HG02973 (cell line): ENCODE measurements at regions not wholly inside any gene's neighbourhood (a gene's known extent, or its start where the extent isn't known, plus 50 kb on each side); places are given as distances from the start of the nearest gene placed in this dataset.
"Not testable (repeated sequence)": the region's sequence is repeated elsewhere in the genome, so short reads cannot be mapped to it uniquely, and the experiment has no call there.

Experiments
- ATAC-seq: cut with Tn5 transposase; IDR thresholded peaks from one replicate; pipeline ENCODE4 v1.9.1; 2021; ENCODE audit warnings: moderate library complexity; ENCODE audit not compliant: unreplicated experiment

GRCh38 chr1:188652678-188653077 lies 1823.9 kb downstream of the PLA2G4A start:
- ATAC-seq: no peak

GRCh38 chr1:188655966-188656365 lies 1821.7 kb downstream of the BRINP3 start:
- not testable (repeated sequence) for ATAC-seq

- no peak for ATAC-seq
Measured at GRCh38 chr1:188660572-188660971, 1817.1 kb downstream of the BRINP3 start.

- ATAC-seq: no peak
Measured at GRCh38 chr1:188665477-188665876, 1812.2 kb downstream of the BRINP3 start.

- no peak for ATAC-seq
Measured at GRCh38 chr1:188668083-188668482, 1809.6 kb downstream of the BRINP3 start.

- ATAC-seq: no peak
Measured at GRCh38 chr1:188669728-188670382, 1807.8 kb downstream of the BRINP3 start.

- no peak for ATAC-seq
Measured at GRCh38 chr1:188670837-188671236, 1806.8 kb downstream of the BRINP3 start.

GRCh38 chr1:188672153-188672552 lies 1805.5 kb downstream of the BRINP3 start:
- no peak for ATAC-seq

- no peak for ATAC-seq
Measured at GRCh38 chr1:188689542-188689941, 1788.1 kb downstream of the BRINP3 start.

GRCh38 chr1:188700116-188700515 lies 1777.5 kb downstream of the BRINP3 start:
- no peak for ATAC-seq

- no peak for ATAC-seq
Measured at GRCh38 chr1:188706742-188707141, 1770.9 kb downstream of the BRINP3 start.

GRCh38 chr1:188708795-188709535 lies 1768.7 kb downstream of the BRINP3 start:
- no peak for ATAC-seq

GRCh38 chr1:188715566-188715965 lies 1762.1 kb downstream of the BRINP3 start:
- no peak for ATAC-seq

- ATAC-seq: no peak
Measured at GRCh38 chr1:188719735-188720134, 1757.9 kb downstream of the BRINP3 start.

- no peak for ATAC-seq
Measured at GRCh38 chr1:188723332-188724020, 1754.2 kb downstream of the BRINP3 start.

GRCh38 chr1:188729039-188729438 lies 1748.6 kb downstream of the BRINP3 start:
- no peak for ATAC-seq

GRCh38 chr1:188735567-188735966 lies 1742.1 kb downstream of the BRINP3 start:
- no peak for ATAC-seq

- ATAC-seq: not testable (repeated sequence)
Measured at GRCh38 chr1:188749275-188749674, 1728.4 kb downstream of the BRINP3 start.

- not testable (repeated sequence) for ATAC-seq
Measured at GRCh38 chr1:188752027-188752426, 1725.6 kb downstream of the BRINP3 start.

GRCh38 chr1:188757747-188758146 lies 1719.9 kb downstream of the BRINP3 start:
- not testable (repeated sequence) for ATAC-seq

- ATAC-seq: no peak
Measured at GRCh38 chr1:188761226-188761625, 1716.4 kb downstream of the BRINP3 start.
